ENCODE measurements at regions not wholly inside any gene's neighbourhood (a gene's known extent, or its start where the extent isn't known, plus 50 kb on each side); places are given as distances from the start of the nearest gene placed in this dataset.

DNA sequence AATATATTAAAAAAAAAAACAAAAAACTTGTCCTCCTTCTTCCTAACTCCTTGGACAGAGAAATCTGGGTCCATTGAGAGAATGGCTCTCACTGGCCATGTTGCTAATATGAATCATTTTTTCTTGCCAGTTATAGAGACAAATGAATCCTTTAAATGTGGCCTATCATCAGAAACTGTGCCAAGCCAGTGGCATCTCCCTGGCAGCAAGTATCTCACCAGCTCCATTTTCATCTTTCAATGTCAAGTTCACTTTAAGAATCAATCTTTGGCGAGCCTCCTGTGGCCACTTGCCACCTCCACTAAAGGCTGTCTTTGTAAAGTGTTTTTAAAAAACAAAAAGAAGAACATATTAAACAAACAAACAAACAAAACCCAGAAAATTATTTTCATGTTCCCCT lies 202.5 kb downstream of the TUSC7 start:
- TF ChIP-seq, protein P1, sequence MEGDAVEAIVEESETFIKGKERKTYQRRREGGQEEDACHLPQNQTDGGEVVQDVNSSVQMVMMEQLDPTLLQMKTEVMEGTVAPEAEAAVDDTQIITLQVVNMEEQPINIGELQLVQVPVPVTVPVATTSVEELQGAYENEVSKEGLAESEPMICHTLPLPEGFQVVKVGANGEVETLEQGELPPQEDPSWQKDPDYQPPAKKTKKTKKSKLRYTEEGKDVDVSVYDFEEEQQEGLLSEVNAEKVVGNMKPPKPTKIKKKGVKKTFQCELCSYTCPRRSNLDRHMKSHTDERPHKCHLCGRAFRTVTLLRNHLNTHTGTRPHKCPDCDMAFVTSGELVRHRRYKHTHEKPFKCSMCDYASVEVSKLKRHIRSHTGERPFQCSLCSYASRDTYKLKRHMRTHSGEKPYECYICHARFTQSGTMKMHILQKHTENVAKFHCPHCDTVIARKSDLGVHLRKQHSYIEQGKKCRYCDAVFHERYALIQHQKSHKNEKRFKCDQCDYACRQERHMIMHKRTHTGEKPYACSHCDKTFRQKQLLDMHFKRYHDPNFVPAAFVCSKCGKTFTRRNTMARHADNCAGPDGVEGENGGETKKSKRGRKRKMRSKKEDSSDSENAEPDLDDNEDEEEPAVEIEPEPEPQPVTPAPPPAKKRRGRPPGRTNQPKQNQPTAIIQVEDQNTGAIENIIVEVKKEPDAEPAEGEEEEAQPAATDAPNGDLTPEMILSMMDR (IDR thresholded peaks at IDR 0.05; ENCODE audit: low read depth, low read length) = no peak
- no peak for TF ChIP-seq POLR2A (IDR thresholded peaks at IDR 0.05; ENCODE audit: extremely low read depth, insufficient read length)
